Heart left ventricle (tissue), 16 donors: ENCODE measurements at regions not wholly inside any gene's neighbourhood (a gene's known extent, or its start where the extent isn't known, plus 50 kb on each side); places are given as distances from the start of the nearest gene placed in this dataset.
"Not testable (repeated sequence)": the region's sequence is repeated elsewhere in the genome, so short reads cannot be mapped to it uniquely, and the experiment has no call there.

Source experiments
- ATAC-seq, 4 donors: fragments of 200-7000 bp; cut with Tn5 transposase; one replicate each; pipeline ENCODE4 v1.9.1; 2020 to 2022; ENCODE audit warnings: moderate library complexity in 4 of 4, mild to moderate bottlenecking in 3 of 4, moderate number of reproducible peaks in 1 of 4
- DNase-seq, 5 donors: peaks; one replicate each; pipeline ENCODE4 v3.0.0-alpha.2; 2020
- H3K27ac ChIP-seq, 12 donors: fragments of 200-600 bp; sonication (generic) in 4 of 12; one replicate each; pipeline versions ENCODE4 v1.5.0 to v1.8.0; 2016 to 2022; ENCODE audit warnings: mild to moderate bottlenecking in 2 of 12
- H3K27me3 ChIP-seq, 9 donors: fragments of 200-600 bp; sonication (generic) in 2 of 9; one replicate each; pipeline versions ENCODE4 v1.5.1 to v1.8.0; 2016 to 2022; ENCODE audit warnings: mild to moderate bottlenecking in 3 of 9
- H3K36me3 ChIP-seq, 9 donors: fragments of 200-600 bp; sonication (generic) in 2 of 9; one replicate each; pipeline versions ENCODE4 v1.5.0 to v1.8.0; 2018 to 2022; ENCODE audit warnings: mild to moderate bottlenecking in 2 of 9
- H3K4me1 ChIP-seq, 12 donors: fragments of 200-600 bp; sonication (generic) in 4 of 12; one replicate each; pipeline versions ENCODE4 v1.5.0 to v1.8.0; 2016 to 2022; ENCODE audit warnings: mild to moderate bottlenecking in 3 of 12
- H3K4me3 ChIP-seq, 12 donors: fragments of 200-600 bp; sonication (generic) in 4 of 12; one replicate each; pipeline versions ENCODE4 v1.5.0 to v1.8.0; 2017 to 2022; ENCODE audit warnings: mild to moderate bottlenecking in 9 of 12, moderate library complexity in 4 of 12
- H3K9me3 ChIP-seq, 12 donors: fragments of 200-600 bp; sonication (generic) in 4 of 12; one replicate each; pipeline versions ENCODE4 v1.5.0 to v1.8.0; 2016 to 2022; ENCODE audit warnings: mild to moderate bottlenecking in 1 of 12
- POLR2A ChIP-seq, 2 donors: fragments of 450-650 bp; IDR thresholded peaks; one replicate each; pipeline ENCODE4 v1.6.1; 2017; ENCODE audit warnings: antibody characterized with exemption in 2 of 2, mild to moderate bottlenecking in 2 of 2, moderate library complexity in 2 of 2
- WGBS, 4 donors: extraction: QIAGEN DNeasy Blood & Tissue Kit in 2 of 4; methylation state at CpG; one replicate each; pipeline versions ENCODE4 v1.1.5 to v1.1.7; 2013 to 2018; 5-methylcytosine and 5-hydroxymethylcytosine counted together
- intact Hi-C, 10 donors: fragments of 100-400 bp; cut with DNase I; formaldehyde crosslinking; loops; one replicate each; pipeline versions ENCODE4 v1.11.1 to v1.14.2; 2022
- TF ChIP-seq, protein P1 (sequence below), 12 donors: fragments of 200-600 bp; sonication (generic) in 4 of 12; IDR thresholded peaks; one replicate each; pipeline versions ENCODE4 v1.5.0 to v1.8.0; 2018 to 2022; ENCODE audit warnings: antibody characterized with exemption in 12 of 12, mild to moderate bottlenecking in 5 of 12
- donor health status: ischemic (EF 13 %, LVEDD 7.1; RV severe dilation, severe dysfunction).
- donor health status: healthy with polysubstance abuse.
- donor health status: DM: no; HTN: yes; CAD: no.
- donor health status: DM: no; HTN: no; CAD: no.
- donor health status: ischemic (EF 25% LVEDD 6.9; RV normal size, moderate dysfunction).
- donor health status: ischemic (EF 25% LVEDD 5.7; RV mildly dilated, moderate dysfunction).
- donor health status: healthy.
- donor health status: DM: yes; HTN: yes; CAD: no.
- donor health status: ischemic (EF 35%, LVEDD 5.7; RV mildly dilated, moderate dysfunction).
- donor health status: nonischemic (EF 11% LVEDD 7.7; RV severe dilation, severe dysfunction).
- donor health status: DM: yes; HTN: yes; CAD: no.
- donor health status: PGD.
- donor health status: ischemic (EF 29% LVEDD 5.4; RV normal size, mild dysfunction).
- donor health status: nonischemic (EF 23%, LVEDD 6.1; RV moderate dilation, normal function).

DNA sequence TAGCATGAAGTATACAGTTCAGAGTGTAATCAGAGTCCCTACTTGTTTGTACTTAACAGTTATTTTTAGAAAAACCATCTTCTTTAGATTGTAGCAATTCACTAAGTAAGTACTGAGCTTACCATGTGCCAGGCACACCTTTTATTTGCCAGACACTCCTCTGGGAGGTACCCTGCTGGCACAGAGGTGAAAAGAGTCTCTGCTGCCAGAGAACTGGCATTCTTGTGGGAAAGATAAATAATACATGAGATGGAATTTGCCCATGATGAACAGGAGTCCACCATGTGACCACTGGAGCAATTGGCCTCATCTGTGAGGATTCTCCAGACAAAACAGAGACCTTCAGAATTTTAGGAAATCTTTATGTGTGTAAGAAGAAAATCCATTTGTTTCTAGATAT, 199.3 kb upstream of the SLC16A7 start:
- intact Hi-C loops, result no loop called here
- DNase-seq, result no peak
- TF ChIP-seq, protein P1, sequence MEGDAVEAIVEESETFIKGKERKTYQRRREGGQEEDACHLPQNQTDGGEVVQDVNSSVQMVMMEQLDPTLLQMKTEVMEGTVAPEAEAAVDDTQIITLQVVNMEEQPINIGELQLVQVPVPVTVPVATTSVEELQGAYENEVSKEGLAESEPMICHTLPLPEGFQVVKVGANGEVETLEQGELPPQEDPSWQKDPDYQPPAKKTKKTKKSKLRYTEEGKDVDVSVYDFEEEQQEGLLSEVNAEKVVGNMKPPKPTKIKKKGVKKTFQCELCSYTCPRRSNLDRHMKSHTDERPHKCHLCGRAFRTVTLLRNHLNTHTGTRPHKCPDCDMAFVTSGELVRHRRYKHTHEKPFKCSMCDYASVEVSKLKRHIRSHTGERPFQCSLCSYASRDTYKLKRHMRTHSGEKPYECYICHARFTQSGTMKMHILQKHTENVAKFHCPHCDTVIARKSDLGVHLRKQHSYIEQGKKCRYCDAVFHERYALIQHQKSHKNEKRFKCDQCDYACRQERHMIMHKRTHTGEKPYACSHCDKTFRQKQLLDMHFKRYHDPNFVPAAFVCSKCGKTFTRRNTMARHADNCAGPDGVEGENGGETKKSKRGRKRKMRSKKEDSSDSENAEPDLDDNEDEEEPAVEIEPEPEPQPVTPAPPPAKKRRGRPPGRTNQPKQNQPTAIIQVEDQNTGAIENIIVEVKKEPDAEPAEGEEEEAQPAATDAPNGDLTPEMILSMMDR (IDR thresholded peaks at IDR 0.05), result no peak
- no peak for TF ChIP-seq POLR2A (IDR thresholded peaks at IDR 0.05)

DNA sequence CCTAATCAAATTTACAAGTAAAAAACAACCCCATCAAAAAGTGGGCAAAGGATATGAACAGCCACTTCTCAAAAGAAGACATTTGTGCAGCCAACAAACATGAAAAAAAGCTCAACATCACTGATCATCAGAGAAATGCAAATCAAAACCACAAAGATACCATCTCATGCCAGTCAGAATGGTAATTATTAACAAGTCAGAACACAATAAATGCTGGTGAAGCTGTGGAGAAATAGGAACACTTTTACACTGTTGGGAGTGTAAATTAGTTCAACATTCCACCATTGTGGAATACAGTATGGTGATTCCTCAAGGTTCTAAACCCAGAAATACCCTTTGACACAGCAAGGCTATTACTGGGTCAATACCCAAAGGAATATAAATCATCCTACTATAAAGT, 200.5 kb upstream of the SLC16A7 start:
- H3K27me3 ChIP-seq, H3K4me1 ChIP-seq, H3K9me3 ChIP-seq, H3K4me3 ChIP-seq, ATAC-seq, H3K27ac ChIP-seq, intact Hi-C loops, H3K36me3 ChIP-seq, DNase-seq: not testable (repeated sequence)

More for the DNA sequence above, 199.3 kb upstream of the SLC16A7 start:
- H3K4me1 ChIP-seq, result no peaks in the 10 kb centered on the region
- H3K27me3 ChIP-seq, result no peaks in the 10 kb centered on the region
- H3K4me3 ChIP-seq, result no peak overlapping the region
- no peak overlapping the region for H3K27ac ChIP-seq
- no peak for ATAC-seq
- peaks cover 0 to 9% (median 0%) of the 10 kb centered on the region in 12 donors for H3K9me3 ChIP-seq
- no peaks in the 10 kb centered on the region for H3K36me3 ChIP-seq

DNA sequence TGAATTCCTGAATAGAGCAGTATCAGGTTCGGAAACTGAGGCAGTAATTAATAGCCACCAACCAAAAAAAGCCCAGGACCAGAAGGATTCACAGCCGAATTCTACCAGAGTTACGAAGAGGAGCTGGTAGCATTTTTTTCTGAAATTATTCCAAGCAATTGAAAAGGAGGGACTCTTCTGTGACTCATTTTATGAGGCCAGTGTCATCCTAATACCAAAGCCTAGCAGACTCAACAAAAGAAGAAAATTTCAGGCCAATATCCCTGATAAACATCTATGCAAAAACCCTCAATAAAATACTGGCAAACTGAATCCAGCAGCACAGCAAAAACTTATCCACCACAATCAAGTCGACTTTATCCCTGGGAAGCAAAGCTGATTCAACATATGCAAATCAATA, 202.3 kb upstream of the SLC16A7 start:
- Histone ChIP-seq H3K27me3 (no peaks in the 10 kb centered on the region), H3K9me3 (no peaks in the 10 kb centered on the region), H3K4me1 (no peaks in the 10 kb centered on the region), H3K4me3 (no peak overlapping the region), H3K27ac (no peak overlapping the region), H3K36me3 (no peaks in the 10 kb centered on the region)
- ATAC-seq, result no peak
- whole genome bisulfite sequencing, 4 donors, result 85 to 89% (median 86%) methylated on average over 4 of the region's 4 CpGs
- intact Hi-C loops, result no loop called here
- TF ChIP-seq, protein P1 (IDR thresholded peaks at IDR 0.05), result no peak
- no peak for TF ChIP-seq POLR2A (IDR thresholded peaks at IDR 0.05)
- no peak for DNase-seq

DNA sequence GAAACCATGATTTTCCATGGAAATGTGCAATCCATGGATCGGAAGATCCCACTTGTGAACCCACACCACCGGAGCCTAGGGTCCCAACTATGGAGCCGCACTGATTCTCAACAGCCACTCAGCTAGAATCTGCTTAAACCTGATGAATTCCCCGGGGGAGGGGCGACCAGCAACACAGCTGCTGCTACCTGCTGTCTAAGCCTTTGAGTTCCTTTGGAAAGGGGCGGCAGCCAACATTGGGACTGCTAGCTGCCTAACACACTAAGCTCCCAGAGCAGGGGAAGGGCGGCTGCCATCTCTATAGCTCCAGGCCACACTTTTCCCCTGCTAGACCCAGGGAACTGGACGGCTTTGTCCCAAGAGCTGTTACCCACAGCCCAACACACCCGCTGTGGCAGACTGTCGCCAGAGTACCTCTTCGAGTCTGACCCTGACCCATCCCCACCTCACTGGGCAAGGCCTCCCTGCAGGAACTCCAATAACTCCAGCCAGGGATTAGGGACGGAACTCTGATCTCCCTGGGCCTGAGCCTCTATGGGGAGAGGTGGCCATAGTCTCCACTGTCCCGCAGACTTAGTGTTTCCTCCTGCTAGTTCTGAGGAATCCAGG, 205.8 kb upstream of the SLC16A7 start:
- DNase-seq, result peak in 2 of 5 donors; percentile 14 to 42
- TF ChIP-seq, protein P1 (IDR thresholded peaks at IDR 0.05), result no peak
- TF ChIP-seq POLR2A (IDR thresholded peaks at IDR 0.05), result no peak

DNA sequence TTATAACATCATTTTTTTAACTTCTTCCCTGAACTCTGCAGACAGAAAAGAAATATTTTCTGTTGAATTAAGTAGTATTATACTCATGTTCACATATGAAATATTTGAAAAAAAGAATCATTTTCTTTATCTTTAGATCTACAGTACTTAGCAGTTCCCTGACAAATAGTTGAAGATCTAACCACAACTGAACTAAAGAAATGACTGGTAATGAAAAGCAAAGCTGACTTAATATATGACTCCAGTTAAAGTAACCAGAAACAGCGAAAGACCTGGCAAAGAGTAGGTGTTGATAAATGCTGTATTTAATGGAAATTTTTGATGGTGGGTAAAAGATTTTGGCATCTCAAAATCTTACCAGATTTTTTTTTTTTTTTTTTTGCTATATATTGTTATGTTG, 207.1 kb upstream of the SLC16A7 start:
- H3K36me3 ChIP-seq, result no peaks in the 10 kb centered on the region
- DNase-seq, result no peak
- no peaks in the 10 kb centered on the region for H3K9me3 ChIP-seq
- H3K4me3 ChIP-seq, result no peak overlapping the region
- no peaks in the 10 kb centered on the region for H3K27me3 ChIP-seq
- no peak for ATAC-seq
- no peaks in the 10 kb centered on the region for H3K4me1 ChIP-seq
- no peak overlapping the region for H3K27ac ChIP-seq
- intact Hi-C loops, result no loop called here
- TF ChIP-seq POLR2A (IDR thresholded peaks at IDR 0.05), result no peak
- TF ChIP-seq, protein P1 (IDR thresholded peaks at IDR 0.05), result no peak
- WGBS, 4 donors, result 83 to 98% (median 89%) methylated on average over 1 of the region's 1 CpG

More for the DNA sequence above, 205.8 kb upstream of the SLC16A7 start:
- ATAC-seq, result no peak
- no peaks in the 10 kb centered on the region for H3K9me3 ChIP-seq
- WGBS, 4 donors, result 82 to 95% (median 91%) methylated on average over 10 to 13 of the region's 13 CpGs
- intact Hi-C loops, result no loop called here
- H3K36me3 ChIP-seq, result no peaks in the 10 kb centered on the region
- no peaks in the 10 kb centered on the region for H3K4me1 ChIP-seq
- no peak overlapping the region for H3K27ac ChIP-seq
- H3K27me3 ChIP-seq, result no peaks in the 10 kb centered on the region
- H3K4me3 ChIP-seq, result no peak overlapping the region
